SKM-1 (cell line): ENCODE measurements at regions not wholly inside any gene's neighbourhood (a gene's known extent, or its start where the extent isn't known, plus 50 kb on each side); places are given as distances from the start of the nearest gene placed in this dataset.

ENCODE experiments used
- DNase-seq: peaks from one replicate; lab custom pipeline; 2025; ENCODE audit not compliant: unreplicated experiment; lab: John Stamatoyannopoulos, UW

DNA sequence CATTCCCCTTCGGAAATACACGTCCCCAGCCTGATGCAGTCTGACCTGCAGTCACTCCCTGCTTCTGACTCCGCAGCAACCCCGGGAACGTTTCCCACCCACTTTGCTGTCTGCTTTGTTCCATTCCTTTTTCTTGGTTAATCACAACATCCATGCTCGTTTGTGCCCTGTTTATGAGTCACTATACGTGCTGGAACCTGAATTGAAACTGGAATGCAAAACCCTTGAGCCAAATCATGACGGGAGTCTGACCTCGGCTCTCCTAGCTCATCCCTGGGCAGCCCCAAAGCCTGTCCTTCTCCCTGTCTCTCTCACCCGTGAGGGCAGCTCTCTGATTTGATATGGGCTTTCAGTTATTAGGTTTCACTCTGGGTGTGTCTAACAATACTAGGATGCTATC is 57.1 kb upstream of the RNF152 start:
- no peak for DNase-seq

DNA sequence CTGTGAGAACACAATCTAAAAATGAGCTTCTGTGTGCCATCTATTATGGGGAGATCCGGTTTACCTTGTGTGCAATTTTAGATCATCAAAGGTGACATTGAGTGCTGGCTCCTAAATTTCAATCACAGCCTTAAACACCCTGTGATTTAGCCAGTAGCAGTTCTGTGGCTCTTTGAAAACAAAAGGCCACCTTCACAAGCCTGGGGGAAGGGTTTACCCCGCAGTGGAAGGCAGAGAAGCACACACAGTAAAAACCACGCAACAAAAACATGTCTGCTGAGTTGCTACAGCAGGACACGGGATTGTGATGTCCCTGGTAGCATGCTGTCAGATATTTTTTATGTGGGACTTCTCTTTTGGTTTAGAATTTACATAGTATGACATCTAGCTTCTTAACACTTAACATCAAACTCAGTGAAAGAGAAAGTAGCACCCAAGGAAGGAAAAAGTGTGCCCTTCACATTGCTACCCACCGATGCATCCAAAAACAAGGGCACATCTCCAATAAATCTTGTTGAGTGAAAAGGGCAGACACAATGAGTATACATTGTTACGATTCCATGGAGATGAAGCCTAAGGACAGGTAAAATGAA is 56.1 kb upstream of the RNF152 start:
- DNase-seq: no peak

GRCh38 chr18:61948281-61948741 is 55.5 kb upstream of the RNF152 start:
- DNase-seq: no peak

GRCh38 chr18:61946449-61946848 is 53.6 kb upstream of the RNF152 start:
- no peak for DNase-seq

DNA sequence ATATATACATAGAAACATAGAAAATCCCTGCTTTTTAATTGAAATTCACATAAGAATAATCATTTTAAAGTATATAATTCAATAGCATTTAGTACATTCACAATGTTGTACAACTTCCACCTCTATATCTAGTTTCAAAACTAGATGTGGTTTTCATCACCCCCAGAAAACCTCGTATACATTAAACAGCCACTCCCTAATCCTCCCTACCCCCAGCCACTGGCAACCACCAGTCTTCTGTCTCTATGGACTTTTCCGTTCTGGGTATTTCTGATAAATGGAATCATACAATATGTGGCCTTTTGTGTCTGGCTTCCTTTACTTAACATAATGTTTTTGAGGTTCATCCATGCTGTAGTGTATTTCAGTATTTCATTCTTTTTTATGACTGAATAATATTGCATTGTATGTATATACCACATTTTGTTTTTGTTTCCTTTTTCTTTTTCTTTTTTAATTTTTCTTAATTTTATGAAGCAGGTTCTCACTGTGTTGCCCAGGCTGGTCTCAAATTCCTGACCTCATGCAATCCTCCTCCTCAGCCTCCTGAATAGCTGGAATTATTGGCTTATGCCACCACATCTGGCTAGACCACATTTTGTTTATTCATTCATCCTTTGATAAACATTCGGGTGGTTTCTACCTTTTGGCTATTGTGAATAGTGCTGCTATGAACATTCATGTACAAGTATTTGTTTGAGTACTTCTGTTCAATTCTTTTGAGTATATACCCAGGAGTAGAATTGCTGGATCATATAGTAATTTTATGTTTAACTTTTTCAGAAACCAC is 50.6 kb upstream of the RNF152 start:
- no peak for DNase-seq
